HG02571 (cell line): ENCODE measurements at regions not wholly inside any gene's neighbourhood (a gene's known extent, or its start where the extent isn't known, plus 50 kb on each side); places are given as distances from the start of the nearest gene placed in this dataset.

Experiments
- ATAC-seq: cut with Tn5 transposase; IDR thresholded peaks from one replicate; pipeline ENCODE4 v1.9.1; 2021; ENCODE audit warnings: mild to moderate bottlenecking, moderate library complexity; ENCODE audit not compliant: unreplicated experiment

DNA sequence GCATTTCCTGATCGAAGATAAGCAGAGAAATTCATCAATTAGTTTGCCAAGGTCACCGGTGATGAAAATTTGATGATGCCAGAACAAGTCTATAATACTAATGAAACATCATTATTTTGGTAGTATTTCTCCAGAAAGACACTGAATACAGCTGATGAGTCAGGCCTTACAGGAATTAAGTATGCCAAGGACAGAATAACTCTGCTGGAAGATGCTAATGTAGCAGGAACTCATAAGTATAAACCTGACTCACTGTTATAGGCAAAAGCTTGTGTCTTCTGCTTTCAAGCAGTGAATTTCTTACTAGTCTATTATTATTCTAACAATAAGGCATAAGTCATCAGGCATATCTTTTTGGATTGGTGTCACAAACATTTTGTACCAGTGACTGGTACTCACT is 1825.1 kb upstream of the IGFBP7 start:
- ATAC-seq, result no peak

DNA sequence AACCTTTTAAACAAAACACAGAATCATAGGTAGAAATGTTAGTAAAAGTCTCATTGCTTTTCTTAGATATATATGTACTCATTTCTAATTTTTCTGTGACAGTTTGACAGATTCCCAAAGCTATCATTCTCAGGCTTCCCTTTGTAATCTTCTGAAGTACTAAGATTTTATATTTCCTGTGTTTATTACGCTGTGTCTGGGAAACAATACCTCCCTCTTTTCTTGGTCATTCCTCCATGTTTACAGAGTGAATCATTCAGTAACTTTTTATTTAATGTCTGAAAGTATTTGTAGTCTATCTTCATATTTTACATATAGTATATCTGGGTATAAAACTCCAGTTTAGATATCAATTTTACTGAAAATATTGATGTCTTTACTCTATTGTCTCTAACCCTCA is 1826.3 kb upstream of the IGFBP7 start:
- ATAC-seq, result no peak

DNA sequence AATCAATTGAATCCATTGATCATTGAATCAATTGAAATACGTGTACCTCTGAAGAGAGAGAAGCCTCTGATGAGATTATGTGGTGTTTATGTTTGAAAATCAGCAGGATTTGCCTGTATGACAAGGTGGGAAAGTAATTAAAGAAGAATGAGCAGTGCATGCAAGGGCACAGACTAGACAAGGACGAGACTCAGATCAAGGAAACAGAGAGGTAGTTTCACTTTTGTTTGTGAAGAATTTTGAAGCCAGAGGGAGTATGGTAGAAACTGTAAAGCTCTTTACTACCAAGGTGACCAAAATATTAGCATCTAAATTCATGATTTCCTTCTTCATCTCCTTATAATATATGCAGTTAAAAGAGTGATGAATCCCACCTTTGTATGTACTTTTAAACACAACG is 1830.0 kb upstream of the IGFBP7 start:
- no peak for ATAC-seq

DNA sequence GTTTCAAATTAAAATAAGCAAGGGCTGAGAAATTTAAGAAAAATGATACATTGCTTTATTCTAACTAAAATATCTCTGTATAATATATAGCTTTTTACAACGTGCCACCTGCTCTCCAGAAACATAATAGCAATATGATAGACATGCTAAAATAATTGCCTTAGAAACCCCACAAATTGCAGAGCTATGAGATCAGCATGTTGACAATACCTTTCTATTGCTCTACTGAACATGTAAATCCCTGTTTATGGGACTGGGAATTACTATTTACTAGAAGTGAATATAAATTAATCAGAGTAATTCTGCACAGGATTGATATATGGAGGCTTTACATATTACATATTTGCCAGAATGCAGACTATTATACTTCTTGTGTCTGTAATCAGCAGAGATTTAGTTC is 1831.1 kb upstream of the IGFBP7 start:
- ATAC-seq, result no peak

DNA sequence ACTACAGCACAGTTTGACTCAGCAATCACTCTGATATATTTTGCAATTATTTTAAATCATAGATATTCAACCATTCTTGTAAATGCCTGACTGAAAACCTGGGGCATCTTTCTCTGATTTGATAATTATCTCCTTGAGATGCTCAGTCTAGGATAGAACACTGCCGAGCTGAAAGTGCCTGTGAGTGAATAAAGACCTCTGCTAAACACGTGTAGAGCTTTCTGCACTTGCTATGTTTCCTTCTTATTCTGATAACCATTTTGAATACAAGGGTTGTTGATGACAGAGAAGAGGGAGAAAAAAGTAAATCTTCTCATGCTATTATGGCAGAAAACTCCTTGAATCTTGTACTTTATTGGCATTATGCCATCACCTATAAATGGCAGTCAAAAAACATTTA is 1843.4 kb upstream of the IGFBP7 start:
- no peak for ATAC-seq

DNA sequence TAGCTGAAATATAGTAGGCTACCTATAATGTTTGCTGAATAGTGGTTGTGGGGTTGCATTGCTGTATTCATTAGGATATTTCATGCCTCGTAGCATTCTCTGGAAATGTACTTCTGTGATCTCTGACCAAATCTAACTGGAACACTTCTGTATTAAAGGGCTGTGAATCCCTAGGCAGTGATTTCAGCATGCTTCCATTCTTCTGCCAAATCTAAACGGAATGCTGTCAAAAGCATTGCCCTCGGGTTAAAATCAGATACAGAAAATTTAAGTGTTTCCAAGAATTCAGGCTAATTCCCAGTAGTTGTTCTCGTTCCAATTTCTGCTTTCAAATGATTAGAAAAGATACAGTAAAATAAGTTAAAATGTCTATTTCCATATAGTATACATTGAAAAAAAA is 1847.5 kb upstream of the IGFBP7 start:
- ATAC-seq, result no peak

DNA sequence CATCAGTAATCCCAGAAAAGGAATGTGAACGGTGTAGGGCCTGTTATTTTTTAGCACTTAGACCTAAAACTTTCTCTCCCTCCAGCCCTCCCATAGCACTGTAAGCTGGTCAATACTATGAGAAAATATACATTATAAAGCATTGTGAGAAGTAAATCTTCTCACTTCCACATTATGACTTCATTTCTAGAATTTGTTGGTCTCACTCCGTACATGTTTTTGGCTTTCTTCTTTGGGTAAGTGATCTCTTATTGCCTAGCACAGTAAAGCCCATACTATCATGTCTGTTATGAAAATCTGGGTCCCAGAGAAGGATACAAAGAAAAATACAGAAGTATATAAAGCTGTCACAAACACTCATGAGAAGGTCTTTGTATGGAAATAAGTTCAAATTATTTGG is 1851.1 kb upstream of the IGFBP7 start:
- no peak for ATAC-seq

DNA sequence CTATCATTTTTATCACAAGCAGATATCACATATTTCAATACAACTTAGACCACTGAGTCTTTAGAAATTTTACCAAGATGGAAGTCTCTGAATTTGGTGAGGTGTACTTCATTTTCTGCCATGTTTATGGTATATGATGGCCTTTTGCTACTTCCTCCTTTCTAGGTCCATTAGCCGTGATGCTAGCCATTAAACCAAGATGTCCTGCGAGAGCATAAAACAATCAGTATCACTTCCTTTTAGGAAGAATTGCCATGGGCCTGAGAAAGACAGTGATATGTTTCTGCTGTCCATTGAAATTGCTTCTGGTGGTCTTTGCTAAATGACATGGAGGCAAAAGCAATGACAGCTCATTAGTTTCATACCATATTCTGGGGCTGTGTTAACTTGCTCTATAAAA is 1851.7 kb upstream of the IGFBP7 start:
- ATAC-seq, result no peak

DNA sequence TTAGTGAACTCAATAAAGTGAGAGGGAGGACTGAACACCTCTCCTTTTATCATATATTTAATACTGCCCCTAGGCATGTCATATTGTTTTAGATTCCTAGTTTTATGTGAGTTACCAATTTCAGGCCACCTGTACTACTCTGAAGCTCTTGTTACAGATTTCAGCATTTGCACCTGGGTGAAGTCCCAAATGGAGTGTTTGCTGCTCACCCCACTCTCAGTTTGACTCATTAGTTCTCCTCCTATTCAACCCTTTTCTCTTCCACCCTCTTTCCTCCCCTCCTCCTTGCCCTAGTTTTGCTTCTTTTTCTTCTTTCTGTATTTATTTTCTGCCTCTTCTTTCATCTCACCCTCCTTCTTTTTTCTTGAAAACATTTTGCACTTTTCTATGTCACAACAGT is 1852.2 kb upstream of the IGFBP7 start:
- ATAC-seq, result no peak

DNA sequence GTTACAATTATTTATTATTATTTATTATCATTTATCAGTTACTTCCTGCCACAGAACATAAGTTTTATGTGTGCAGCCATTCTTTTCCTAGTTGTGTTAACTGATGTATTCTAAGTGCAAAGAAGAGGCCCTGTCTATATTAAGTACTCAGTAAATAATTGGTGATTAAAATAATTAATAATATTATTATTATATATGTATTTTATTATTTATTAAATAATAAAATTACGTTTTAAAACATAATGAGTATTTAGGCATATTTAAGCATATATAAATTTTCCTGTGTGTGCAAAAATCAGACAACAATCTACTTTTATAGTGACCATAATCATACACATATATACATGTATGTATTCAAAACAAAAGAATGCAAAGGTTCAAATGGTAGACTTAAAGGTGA is 1871.6 kb upstream of the IGFBP7 start:
- no peak for ATAC-seq

DNA sequence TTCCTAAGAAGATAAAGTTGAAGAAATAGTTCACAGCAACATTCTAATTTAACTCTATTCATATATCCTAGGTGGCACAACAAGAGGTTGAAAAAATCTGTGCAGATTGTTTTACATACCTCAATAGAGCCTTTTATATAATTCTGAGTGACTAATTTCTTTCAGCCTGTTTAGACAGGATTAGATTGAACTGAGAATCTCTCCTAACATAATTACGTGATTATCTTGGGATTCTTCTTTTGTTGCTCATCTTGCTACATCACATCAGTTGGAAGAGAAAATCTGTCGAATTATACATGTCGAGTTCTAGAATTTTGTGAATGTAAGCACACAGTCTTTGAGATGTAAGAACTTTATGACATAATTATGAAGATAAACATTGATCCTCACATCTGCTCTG is 1873.7 kb upstream of the IGFBP7 start:
- ATAC-seq, result no peak

DNA sequence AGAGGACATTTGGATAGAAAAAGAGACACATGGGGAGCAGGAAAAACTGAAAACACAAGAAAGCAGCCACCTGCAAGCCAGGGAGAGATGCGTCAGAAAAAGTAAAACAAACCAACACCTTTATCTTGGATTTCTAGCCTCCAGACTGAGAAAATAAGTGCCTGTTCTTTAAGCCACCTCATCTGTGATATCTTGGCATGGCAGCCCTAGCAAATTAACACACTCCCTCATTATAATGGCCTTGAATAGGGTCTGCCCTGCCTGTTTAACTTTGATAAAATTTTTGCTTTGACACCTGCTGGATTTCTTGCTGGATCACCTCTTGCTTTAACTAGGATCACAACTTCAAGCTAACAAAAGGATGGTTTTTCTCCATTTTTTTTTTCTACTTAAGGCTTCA is 1892.0 kb upstream of the IGFBP7 start:
- no peak for ATAC-seq

DNA sequence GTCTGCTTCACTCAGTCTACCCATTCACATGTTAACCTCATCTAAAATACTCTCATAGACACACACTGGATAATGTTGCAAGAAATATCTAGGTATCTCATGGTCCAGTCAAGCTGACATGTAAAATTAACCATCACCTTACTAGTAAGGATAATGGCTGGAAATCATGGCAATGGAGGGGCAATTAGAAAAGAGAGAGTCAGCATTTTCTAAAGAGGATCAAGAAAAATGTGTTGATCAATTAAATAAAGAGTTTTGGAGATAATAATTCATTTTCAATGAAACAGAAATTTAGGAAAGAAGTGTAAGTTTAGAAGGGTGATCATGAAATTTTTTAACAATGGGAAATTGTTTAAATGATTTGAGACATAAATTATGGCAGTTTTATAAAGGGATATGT is 1914.1 kb upstream of the IGFBP7 start:
- no peak for ATAC-seq

DNA sequence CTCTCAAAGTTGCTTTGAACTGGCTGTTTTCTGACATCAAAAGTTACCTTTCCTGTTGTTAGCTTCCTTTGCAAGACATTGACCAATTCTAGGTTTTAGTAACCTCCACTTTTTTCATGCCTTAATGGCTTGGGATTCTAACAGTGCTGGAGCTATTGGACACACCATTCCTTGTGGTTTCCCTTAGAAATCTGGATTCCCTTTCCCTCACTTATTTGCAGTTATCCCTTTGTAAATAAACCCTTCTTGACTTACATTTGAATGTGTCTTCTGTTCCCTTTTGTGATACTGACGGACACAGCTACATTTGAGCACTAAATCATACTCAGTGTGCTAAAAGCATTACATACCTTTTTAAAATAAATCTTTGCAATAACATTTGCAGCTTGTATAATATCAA is 1927.6 kb upstream of the IGFBP7 start:
- ATAC-seq, result no peak

DNA sequence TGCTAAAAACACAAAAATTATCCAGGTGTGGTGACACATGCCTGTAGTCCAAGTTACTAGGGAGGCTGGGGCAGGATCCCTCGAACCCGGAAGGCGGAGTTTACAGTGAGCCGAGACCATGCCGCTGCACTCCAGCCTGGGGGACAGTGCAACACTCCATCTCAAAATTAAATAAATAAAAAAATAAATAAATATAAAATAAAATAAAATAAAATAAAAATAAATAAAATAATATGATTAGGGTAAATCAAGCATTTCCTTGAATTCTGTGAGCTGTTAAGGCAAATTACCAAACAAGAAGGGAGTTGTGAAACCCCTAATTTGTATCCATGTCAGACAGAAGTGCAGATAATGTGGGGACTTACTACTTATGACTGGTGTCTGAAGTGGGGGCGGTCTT is 1928.9 kb upstream of the IGFBP7 start:
- ATAC-seq, result no peak

DNA sequence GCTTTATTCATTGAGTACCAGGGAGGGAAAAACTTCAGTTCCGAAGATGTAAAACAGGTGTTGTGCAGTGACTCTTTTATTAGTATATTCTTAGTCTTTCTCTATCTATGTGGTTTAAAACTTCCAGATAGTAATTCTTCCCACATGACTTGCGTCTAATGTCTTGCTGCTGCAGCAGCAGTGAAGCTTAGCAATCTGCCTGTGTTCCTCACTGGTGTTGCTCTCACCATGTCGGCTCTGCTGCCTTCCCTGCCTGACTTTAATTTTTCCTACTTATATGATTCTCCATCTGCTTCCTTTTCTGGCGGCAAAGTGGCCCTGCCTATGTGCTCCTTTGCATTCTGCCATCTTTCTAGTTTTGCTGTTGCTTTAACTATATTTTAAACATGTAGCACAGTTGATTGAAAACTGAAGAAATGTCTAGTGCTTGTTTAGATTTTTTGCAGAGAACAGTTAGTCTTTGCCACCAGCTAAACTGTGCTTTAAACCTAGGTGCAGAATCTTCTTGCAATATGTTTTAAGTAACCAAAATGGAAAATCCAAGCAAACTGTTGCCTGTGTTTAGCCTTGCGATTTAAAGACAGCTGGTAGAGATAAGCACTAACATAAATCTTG is 1934.2 kb upstream of the IGFBP7 start:
- no peak for ATAC-seq

DNA sequence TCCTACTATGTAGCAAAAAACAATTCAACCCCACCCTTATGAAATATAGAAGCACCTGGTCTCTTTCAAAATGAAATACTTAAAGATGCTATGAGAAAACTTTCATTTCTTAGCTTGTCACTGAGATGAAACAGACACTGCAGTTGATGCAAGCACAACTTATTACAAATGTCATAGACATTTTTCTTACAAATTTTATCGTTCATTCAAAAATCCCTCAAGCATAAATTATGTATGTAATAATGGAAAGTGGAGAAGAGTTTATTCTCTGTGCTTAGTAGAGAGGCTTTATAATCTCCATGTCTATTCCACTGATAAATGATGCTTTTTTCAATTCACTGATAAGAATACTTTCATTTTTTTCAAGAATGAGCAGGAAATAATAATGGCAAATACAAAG is 1943.9 kb upstream of the IGFBP7 start:
- ATAC-seq, result no peak

DNA sequence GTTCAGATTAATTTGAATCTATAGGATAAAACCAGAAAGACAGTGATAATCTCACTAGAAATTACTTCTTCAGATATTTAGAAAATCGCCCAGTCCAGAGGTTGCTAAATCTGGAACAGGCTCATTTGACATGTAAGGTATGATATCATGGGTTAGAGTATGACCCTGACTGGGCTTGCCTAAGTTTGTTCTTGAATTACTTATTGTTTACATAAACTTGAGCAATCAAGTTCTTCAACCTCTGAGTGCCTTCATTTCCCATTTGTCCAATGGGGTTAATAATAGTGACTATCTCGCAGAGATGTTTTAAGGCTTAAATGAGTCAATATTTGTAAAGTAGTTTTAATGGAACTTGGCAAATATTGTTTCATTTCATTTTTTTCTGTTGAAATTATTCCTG is 1947.6 kb upstream of the IGFBP7 start:
- ATAC-seq, result no peak

DNA sequence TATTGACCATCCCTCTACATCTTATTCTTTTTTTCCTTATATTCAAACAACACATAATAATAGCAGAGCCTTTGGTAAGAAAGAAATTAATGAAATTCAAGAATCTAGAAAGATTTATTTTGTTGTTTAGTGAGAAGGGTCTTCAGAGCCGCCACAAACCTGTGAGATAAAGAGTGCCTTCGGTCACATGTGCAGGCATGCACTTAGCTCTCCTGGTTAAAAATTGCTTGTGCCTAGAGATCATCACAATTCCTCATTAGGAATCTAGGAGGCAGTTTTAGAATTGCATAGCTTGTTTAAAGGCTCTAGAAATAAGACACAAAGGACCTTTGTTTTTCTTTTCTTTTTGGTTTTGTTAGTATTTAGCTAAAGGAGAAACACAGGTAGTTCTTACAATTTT is 1948.4 kb upstream of the IGFBP7 start:
- no peak for ATAC-seq

DNA sequence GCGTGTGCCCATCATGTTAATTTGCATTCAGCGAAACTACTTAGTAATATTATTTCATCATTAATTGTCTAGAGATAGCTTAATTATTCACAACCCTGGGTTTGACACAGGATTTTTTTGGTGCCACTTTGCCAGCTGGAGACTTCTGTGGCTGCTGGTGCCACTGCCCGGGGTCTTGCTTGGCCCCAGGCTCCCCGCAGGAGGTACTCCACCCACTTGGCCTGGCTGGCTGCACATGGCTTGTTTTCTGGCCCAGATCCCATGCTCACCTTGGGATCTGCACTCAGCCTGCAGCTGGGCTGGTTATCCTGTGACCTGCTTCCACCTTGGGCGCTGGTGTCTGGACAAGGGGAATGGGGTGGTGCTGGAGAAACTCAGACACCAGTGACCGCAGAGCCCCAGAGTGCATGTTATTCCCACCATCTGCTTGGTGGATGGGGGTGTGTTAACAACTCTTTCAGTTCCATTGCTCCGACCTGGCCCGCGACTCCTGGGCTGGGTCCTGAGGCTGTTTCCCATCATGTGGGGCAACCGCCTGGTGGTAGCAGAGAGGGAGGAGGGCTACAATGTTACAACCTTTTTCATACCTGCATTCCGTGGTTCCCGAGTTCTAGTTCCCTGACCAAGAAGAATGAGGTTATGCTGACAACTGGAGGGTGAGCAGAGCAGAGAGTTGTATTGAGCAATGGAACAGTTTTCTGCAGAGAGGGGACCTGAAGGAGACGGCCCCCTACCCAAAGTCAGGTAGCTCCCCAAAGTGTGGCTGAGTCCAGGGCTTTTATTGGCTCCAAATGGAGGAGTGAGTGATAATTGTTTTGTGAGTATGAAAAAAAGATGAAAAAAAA is 1950.0 kb upstream of the IGFBP7 start:
- no peak for ATAC-seq

DNA sequence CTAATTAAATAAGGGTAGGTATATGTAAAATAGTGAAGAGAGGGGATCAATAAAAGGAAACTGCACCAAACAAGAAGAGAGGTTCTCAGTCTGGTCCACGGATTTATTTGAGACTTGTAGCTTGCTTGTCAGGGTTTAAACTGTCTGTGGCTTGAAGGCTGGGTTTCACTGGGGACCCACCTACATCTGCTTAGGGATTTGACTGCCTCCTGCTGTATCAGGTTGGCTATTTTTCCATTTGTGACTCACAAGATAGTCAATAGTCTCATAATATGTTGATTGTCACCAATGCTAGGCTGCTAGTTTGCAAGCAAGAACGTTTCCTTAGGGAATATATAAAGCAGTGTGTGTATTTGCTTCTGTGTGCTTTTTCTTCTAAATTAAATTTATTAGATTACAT is 1950.7 kb upstream of the IGFBP7 start:
- ATAC-seq, result no peak

DNA sequence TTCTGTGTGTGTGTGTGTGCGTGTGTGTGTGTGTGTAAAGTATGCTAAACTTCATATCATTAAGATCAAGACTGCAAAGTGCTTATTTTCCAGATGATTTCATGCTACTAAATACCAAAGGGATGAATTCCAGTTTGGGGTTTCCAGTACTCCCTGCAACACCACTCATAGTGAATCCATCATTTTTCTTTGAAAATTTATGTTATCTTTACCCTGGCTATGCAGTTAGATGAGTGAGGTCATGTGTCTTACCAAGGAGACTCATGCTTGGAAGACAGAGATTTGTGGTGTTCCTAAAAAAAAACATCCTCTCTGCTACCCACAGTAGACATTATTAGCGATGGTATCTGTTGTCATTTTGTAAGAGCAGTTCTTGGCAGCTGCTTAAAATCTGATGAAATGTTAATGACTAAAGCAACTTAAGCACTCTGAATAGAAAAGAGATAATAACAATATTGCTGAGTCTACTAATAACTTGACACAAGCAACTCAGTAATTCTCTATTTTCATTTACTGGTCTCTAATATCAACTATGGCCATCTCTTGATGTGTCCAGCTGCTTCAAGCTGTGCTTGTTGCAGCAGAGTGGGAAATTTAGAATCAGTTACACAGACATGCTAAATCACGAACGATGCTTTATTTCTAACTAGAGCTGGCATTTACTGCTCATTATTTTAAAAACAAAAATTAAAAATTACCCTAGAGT is 1953.0 kb upstream of the IGFBP7 start:
- no peak for ATAC-seq
